ENCODE measurements at regions not wholly inside any gene's neighbourhood (a gene's known extent, or its start where the extent isn't known, plus 50 kb on each side); places are given as distances from the start of the nearest gene placed in this dataset.

GRCh38 chr11:112588252-112588694, 327.6 kb upstream of the PLET1 start:
- peak; percentile 29 for DNase-seq
- peak; percentile 78 for ATAC-seq

DNA sequence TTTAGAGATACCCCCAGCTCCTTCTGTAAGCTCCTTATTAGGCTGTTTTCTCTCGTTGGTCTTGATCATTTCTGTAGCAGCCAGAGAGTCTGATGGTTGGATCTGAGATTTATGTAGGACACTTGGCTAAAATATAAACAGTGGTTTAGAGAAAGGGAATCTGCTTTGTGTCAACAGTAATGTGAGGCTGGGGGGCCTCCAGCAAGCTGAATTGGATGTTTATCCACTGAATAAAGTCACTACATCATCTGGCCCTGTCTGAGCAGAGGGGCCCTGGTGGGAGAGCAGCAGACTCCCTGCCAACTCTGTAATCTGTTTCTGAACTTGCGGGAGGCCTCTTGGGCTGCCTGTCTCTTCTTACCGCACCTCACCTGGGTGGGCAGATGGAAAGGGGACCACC, 328.5 kb upstream of the PLET1 start:
- no peak for DNase-seq
- ATAC-seq, result no peak

DNA sequence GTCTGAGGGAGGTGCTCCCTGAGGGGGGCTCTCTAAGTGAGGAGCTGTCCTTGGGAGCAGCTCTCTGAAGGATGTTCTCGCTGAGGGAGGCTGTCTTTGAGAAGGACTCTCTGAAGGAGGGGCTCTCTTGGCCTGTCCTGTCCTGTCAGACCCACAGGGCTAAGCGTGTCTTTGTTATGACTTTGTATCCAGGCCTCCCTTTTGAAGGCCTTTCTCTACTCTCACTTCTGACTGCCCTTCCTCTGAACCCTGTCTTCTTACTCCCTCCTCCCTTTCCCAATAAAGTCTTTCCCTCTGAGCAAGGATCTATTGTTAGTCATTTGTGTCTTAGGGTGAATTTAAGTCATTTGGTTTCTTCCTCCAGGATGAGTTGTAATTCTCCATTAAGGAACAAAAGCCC, 330.1 kb upstream of the PLET1 start:
- DNase-seq, result no peak
- no peak for ATAC-seq

- no peak for DNase-seq
- ATAC-seq, result no peak
Measured at GRCh38 chr11:112593440-112593839, 332.8 kb upstream of the PLET1 start.

- no peak for ATAC-seq
- no peak for DNase-seq
Measured at GRCh38 chr11:112596324-112596723, 335.7 kb upstream of the PLET1 start.

- DNase-seq (no peak), ATAC-seq (no peak)
Measured at GRCh38 chr11:112597286-112597790, 336.7 kb upstream of the PLET1 start.

DNA sequence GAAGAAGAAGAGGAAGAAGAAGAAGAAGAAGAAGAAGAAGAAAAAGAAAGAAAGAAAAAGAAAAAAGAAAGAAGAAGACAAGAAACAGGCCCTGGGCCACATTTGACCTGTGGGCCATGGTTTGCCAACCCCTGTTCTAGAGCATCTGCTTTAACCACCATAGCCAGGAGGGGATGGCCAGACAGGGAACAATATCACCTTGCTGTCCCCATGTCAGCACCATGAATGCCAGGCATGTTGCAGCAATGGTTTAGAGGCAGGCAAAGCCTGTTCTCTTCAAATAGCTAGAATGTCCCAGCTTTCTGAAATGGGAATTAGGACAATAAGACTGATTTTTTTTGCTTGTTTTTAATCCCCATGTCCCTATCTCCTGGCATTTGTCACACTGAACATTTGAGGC, 338.6 kb upstream of the PLET1 start:
- DNase-seq (no peak), ATAC-seq (no peak)

GRCh38 chr11:112599856-112600533, 339.3 kb upstream of the PLET1 start:
- DNase-seq (no peak), ATAC-seq (no peak)

GRCh38 chr11:112605093-112605666, 344.5 kb upstream of the PLET1 start:
- ATAC-seq, result no peak
- DNase-seq, result no peak

DNA sequence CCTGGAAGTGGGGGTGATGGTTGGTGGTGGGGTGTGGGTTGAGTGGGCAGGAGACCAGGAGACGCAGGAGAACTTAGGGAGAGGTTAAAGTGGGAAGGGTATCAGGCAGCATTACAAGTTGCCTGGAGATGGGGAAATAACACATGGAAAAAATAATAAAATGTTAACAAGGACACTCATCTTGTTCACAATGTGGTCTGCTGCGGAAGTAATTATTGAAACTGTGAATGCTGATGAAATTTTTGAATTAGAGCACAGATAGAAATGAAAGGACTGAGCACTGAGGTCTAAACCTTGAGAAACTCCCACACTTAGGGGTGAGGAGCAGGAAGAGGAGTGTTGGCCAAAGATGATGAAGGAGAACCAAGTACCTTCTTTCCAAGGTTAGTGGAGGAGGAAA, 346.0 kb upstream of the PLET1 start:
- DNase-seq, result no peak
- ATAC-seq, result no peak

- DNase-seq, result no peak
Measured at GRCh38 chr11:112608509-112608908, 347.8 kb upstream of the PLET1 start.

GRCh38 chr11:112610494-112610893, 349.8 kb upstream of the PLET1 start:
- ATAC-seq, result no peak
- DNase-seq, result no peak

More at GRCh38 chr11:112608509-112608908, 347.8 kb upstream of the PLET1 start:
- no peak for ATAC-seq

- ATAC-seq (no peak), DNase-seq (no peak)
Measured at GRCh38 chr11:112610996-112611750, 350.0 kb upstream of the NCAM1 start.

DNA sequence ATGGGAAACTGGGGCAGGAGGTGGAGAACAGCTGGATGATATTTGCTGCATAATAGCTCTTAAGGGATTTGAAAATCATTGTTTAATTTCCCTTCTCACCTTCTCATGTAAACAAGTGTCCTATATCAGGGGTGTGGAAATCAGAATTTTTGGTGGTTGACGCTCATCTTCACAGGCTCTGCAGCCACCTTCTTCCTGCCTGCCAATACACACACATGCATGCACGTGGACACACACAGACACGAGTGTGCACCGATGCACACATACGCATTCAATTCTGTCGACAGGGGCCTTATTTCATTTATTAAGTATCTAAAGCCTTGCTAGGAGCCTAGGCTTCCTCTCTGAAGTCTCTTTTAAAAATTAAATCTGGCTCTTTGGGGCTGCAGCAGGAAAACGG, 349.4 kb upstream of the NCAM1 start:
- DNase-seq (no peak), ATAC-seq (no peak)

DNA sequence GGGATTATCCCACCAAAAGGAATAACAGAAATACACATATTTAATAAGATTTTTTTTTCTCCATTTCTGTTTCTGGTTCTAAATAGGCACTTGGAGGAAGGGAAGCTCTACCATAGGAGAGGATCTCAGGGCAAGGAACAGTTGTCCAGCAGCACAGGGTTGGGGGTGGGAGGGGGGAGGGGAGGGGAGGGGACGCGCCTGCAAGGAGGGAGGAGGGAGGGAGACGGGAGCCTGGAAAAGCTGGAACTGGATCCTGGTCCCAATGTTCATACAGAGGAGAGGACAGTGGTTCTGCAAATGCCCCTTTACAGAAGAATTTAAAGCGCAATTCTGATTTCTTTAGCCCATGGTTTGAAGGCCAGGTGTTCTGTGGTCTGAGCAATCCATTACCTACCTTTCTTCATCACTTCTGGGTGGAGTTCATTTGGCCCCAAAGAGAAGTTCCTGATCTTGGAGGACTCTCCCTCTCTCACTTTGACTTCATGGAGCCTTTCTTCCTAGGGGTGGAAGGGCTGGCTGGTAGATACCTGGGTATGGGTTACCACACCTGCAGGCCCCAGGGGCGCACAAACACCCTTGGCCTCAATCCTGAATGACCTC, 348.9 kb upstream of the NCAM1 start:
- DNase-seq, result no peak
- no peak for ATAC-seq

- ATAC-seq (no peak), DNase-seq (no peak)
Measured at GRCh38 chr11:112613051-112613972, 347.9 kb upstream of the NCAM1 start.

DNA sequence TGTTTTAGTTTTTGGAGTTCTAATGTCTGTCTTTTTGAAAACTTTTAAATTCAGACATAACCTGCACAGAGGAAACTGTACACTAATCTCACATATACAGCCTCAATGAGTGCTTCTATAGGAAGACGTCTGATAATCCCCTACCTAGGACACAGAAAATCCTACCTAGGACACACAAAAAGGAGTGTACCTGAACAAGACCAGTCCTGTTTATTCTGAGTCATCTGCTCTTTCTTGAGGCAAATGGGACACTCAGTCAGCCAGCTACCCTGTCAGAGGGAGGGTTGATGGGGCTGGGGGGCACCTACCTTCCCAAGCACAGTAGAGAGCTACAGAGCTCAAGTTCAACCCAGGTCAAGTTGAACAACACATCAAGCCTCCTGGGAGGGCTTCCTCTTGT, 346.6 kb upstream of the NCAM1 start:
- ATAC-seq, result no peak

DNA sequence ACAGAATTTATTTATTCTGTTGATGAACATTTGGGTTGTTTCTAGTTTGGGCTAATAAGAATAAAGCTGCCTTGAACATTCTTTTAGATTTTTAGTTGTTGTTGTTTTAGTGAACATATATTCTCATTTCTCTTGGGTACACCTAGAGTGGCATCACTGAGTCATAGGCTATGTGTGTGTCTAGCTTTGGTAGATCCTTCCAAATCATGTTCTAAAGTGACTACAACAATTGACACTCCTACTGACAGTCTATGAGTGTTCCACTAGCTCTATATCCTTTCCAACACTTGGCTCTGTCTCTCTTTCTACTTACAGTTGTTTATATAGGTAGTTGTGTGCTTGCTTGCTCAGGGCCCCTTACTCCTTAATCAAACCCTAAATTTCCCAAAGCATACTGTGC, 346.0 kb upstream of the NCAM1 start:
- ATAC-seq (no peak), DNase-seq (no peak)

More for the DNA sequence above, 346.6 kb upstream of the NCAM1 start:
- no peak for DNase-seq

- no peak for ATAC-seq
- DNase-seq, result no peak
Measured at GRCh38 chr11:112615891-112616290, 345.3 kb upstream of the NCAM1 start.

- no peak for ATAC-seq
Measured at GRCh38 chr11:112616327-112617097, 344.7 kb upstream of the NCAM1 start.

GRCh38 chr11:112617098-112617425, 344.2 kb upstream of the NCAM1 start:
- DNase-seq (no peak), ATAC-seq (no peak)

More at GRCh38 chr11:112616327-112617097, 344.7 kb upstream of the NCAM1 start:
- no peak for DNase-seq
